ENCODE measurements at regions not wholly inside any gene's neighbourhood (a gene's known extent, or its start where the extent isn't known, plus 50 kb on each side); places are given as distances from the start of the nearest gene placed in this dataset.

DNA sequence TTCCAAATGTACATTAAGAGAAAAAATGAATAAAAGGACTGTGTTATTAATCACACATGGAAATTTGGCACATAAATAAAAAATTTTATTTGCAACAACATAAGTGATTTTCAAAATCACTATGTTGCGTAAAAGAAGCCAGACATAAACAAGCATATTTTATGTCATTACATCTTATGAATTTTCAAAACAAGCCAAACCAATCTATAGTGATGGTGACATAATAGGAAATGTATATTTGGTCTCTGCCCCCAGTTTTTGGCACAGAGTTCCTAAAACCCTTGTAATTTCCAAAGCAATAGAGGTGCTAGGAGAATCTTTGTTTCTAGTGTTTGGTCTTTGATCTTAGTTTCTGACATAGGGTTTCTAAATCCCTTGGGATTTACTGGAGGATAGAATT is 543.3 kb downstream of the ZBBX start:
- TF ChIP-seq CTCF (conservative IDR thresholded peaks at IDR 0.05): no peak
- TF ChIP-seq ZFX (IDR thresholded peaks at IDR 0.05): no peak

Data from C4-2B (cell line).